ENCODE measurements at regions not wholly inside any gene's neighbourhood (a gene's known extent, or its start where the extent isn't known, plus 50 kb on each side); places are given as distances from the start of the nearest gene placed in this dataset.

- POLR2A ChIA-PET = no interaction called here
- DNase-seq (ENCODE audit: extremely low spot score) = no peak
- TF ChIP-seq CTCF (IDR thresholded peaks at IDR 0.05; ENCODE audit: control extremely low read depth, extremely low read depth, low read depth, missing control alignments) = no peak
- CTCF ChIA-PET = no interaction called here
These were observed 182.3 kb downstream of the THBS2 start for GRCh38 chr6:169071394-169071793.

GRCh38 chr6:169070506-169071176, 183.0 kb downstream of the THBS2 start:
- CTCF ChIA-PET = no interaction called here
- DNase-seq (ENCODE audit: extremely low spot score) = no peak
- no peak for TF ChIP-seq CTCF (IDR thresholded peaks at IDR 0.05; ENCODE audit: control extremely low read depth, extremely low read depth, low read depth, missing control alignments)
- POLR2A ChIA-PET = no interaction called here

- CTCF ChIA-PET = interaction anchor here (0.7 kb wide), 1 partner anchor 15 kb away, joined by 3 read pairs; no protein-coding TSS in a partner anchor
- no peak for DNase-seq (ENCODE audit: extremely low spot score)
- TF ChIP-seq CTCF (IDR thresholded peaks at IDR 0.05; ENCODE audit: control extremely low read depth, extremely low read depth, low read depth, missing control alignments) = no peak
These were observed 184.3 kb downstream of the THBS2 start for GRCh38 chr6:169069356-169069755.

GRCh38 chr6:169064194-169064593, 189.5 kb downstream of the THBS2 start:
- ChIA-PET CTCF (no interaction called here), POLR2A (no interaction called here)
- TF ChIP-seq CTCF (IDR thresholded peaks at IDR 0.05; ENCODE audit: control extremely low read depth, extremely low read depth, low read depth, missing control alignments) = no peak
- DNase-seq (ENCODE audit: extremely low spot score) = no peak

More at GRCh38 chr6:169069356-169069755, 184.3 kb downstream of the THBS2 start:
- POLR2A ChIA-PET = no interaction called here

GRCh38 chr6:169062272-169062671, 191.4 kb downstream of the THBS2 start:
- POLR2A ChIA-PET = no interaction called here
- DNase-seq (ENCODE audit: extremely low spot score) = no peak
- CTCF ChIA-PET = no interaction called here
- TF ChIP-seq CTCF (IDR thresholded peaks at IDR 0.05; ENCODE audit: control extremely low read depth, extremely low read depth, low read depth, missing control alignments) = no peak

GRCh38 chr6:169058634-169059033, 195.0 kb downstream of the THBS2 start:
- ChIA-PET CTCF (no interaction called here), POLR2A (no interaction called here)
- no peak for TF ChIP-seq CTCF (IDR thresholded peaks at IDR 0.05; ENCODE audit: control extremely low read depth, extremely low read depth, low read depth, missing control alignments)
- no peak for DNase-seq (ENCODE audit: extremely low spot score)

All from GM10248 (cell line).